HCT116 (cell line): ENCODE measurements at regions not wholly inside any gene's neighbourhood (a gene's known extent, or its start where the extent isn't known, plus 50 kb on each side); places are given as distances from the start of the nearest gene placed in this dataset.
"Not testable (repeated sequence)": the region's sequence is repeated elsewhere in the genome, so short reads cannot be mapped to it uniquely, and the experiment has no call there.

Experiments
- ATAC-seq: fragments of 200-7000 bp; cut with Tn5 transposase; 2 replicates; pipeline ENCODE4 v1.9.1; 2020; ENCODE audit warnings: mild to moderate bottlenecking, moderate library complexity
- BruUV-seq: library from RNA; stranded (reverse); fragments of 400-500 nt; replicated peaks from 2 replicates; lab custom pipeline; 2021; lab: Mats Ljungman, UMichigan
- CTCF ChIA-PET: fragments of 300-600 bp; sonication (Branson Sonifier 250); formaldehyde crosslinking; loops from one replicate; lab custom pipeline; 2021; ENCODE audit warnings: antibody characterized with exemption; lab: Charles Lee
- POLR2A ChIA-PET: fragments of 300-600, 350-600 bp; sonication (Branson Sonifier 250); formaldehyde crosslinking; loops from one replicate; lab custom pipeline; 2021; ENCODE audit warnings: antibody characterized with exemption; lab: Charles Lee
- RAD21 ChIA-PET, 2 experiments: fragments of 300-600 bp; sonication (Branson Sonifier 250); formaldehyde crosslinking; loops; one replicate each; lab custom pipeline; 2023; ENCODE audit warnings: low total read pairs in 2 of 2; ENCODE audit not compliant: uncharacterized antibody in 2 of 2, unreplicated experiment in 2 of 2, low non-redundant PET in 1 of 2; lab: Charles Lee
- DNase-seq: peaks from one replicate; pipeline ENCODE4 v3.0.0-alpha.2; 2010; ENCODE audit warnings: low read depth, low spot score
- H2AFZ ChIP-seq: fragments of 200-600 bp; shearing (Covaris generic), sonication (generic); 2 replicates; pipeline ENCODE4 v1.6.1; 2017; ENCODE audit warnings: low read depth, mixed run types, mixed read lengths, antibody characterized with exemption, low read length; ENCODE audit not compliant: poor library complexity, severe bottlenecking
- H3K27ac ChIP-seq: 2 replicates; pipeline ENCODE4 v1.5.1; 2012; ENCODE audit warnings: low read depth, low read length
- H3K27me3 ChIP-seq: fragments of 200-600 bp; sonication (generic); 2 replicates; pipeline ENCODE4 v1.6.1; 2016; ENCODE audit warnings: mixed run types, low read length, mixed read lengths; ENCODE audit not compliant: insufficient read depth
- H3K36me3 ChIP-seq, 2 experiments: fragments of 200-500 bp in 1 of 2; fragments of 200-600 bp in 1 of 2; sonication (Bioruptor generic) in 1 of 2; sonication (generic) in 1 of 2; 2 replicates each; pipeline versions ENCODE4 v1.5.1 to v1.6.1; 2014 to 2016; ENCODE audit warnings: low read length in 2 of 2, inconsistent platforms in 1 of 2, mixed read lengths in 1 of 2, mixed run types in 1 of 2; ENCODE audit not compliant: insufficient read depth in 2 of 2, control insufficient read depth in 1 of 2
- H3K4me1 ChIP-seq, 2 experiments: fragments of 200-600 bp in 1 of 2; sonication (generic) in 1 of 2; 2 replicates each; pipeline versions ENCODE4 v1.5.1 to v1.6.1; 2012 to 2017; ENCODE audit warnings: low read length in 2 of 2, inconsistent platforms in 1 of 2, mild to moderate bottlenecking in 1 of 2, mixed read lengths in 1 of 2, mixed run types in 1 of 2, moderate library complexity in 1 of 2; ENCODE audit not compliant: insufficient read depth in 2 of 2, control insufficient read depth in 1 of 2
- H3K4me2 ChIP-seq: fragments of 200-600 bp; sonication (generic); 2 replicates; pipeline ENCODE4 v1.6.1; 2017; ENCODE audit warnings: mixed run types, low read length, mixed read lengths
- H3K4me3 ChIP-seq, 2 experiments: fragments of 200-600 bp in 1 of 2; sonication (generic) in 1 of 2; replicated peaks in 1 of 2; 2 replicates each; pipeline ENCODE4 v1.5.1; 2011 to 2016; ENCODE audit warnings: low read length in 2 of 2, control low read depth in 1 of 2, low read depth in 1 of 2, mild to moderate bottlenecking in 1 of 2, mixed read lengths in 1 of 2, mixed run types in 1 of 2
- H3K79me2 ChIP-seq: fragments of 200-600 bp; sonication (generic); 2 replicates; pipeline ENCODE4 v1.6.1; 2017; ENCODE audit warnings: mild to moderate bottlenecking, mixed run types, low read length, moderate library complexity, mixed read lengths; ENCODE audit not compliant: insufficient read depth
- H3K9ac ChIP-seq: fragments of 200-600 bp; sonication (generic); 2 replicates; pipeline ENCODE4 v1.6.1; 2016; ENCODE audit warnings: low read length, mixed read lengths
- H3K9me2 ChIP-seq: fragments of 200-600 bp; sonication (generic), shearing (Covaris generic); 2 replicates; pipeline ENCODE4 v1.6.1; 2017; ENCODE audit warnings: mixed run types, mild to moderate bottlenecking, moderate library complexity; ENCODE audit not compliant: insufficient read depth
- H3K9me3 ChIP-seq, 2 experiments: fragments of 200-500 bp in 1 of 2; fragments of 200-600 bp in 1 of 2; sonication (Bioruptor generic) in 1 of 2; sonication (generic) in 1 of 2; 2 replicates each; pipeline ENCODE4 v1.6.1; 2014 to 2017; ENCODE audit warnings: low read length in 2 of 2, mixed read lengths in 2 of 2, inconsistent platforms in 1 of 2, low read depth in 1 of 2, mild to moderate bottlenecking in 1 of 2, mixed run types in 1 of 2, moderate library complexity in 1 of 2; ENCODE audit not compliant: control insufficient read depth in 1 of 2, insufficient read depth in 1 of 2
- H4K20me1 ChIP-seq: fragments of 200-600 bp; sonication (generic), shearing (Covaris generic); 2 replicates; pipeline ENCODE4 v1.6.1; 2017; ENCODE audit warnings: mixed run types, mild to moderate bottlenecking, moderate library complexity; ENCODE audit not compliant: insufficient read depth
- ATF3 ChIP-seq: IDR thresholded peaks from 2 replicates; pipeline ENCODE4 v1.6.1; 2012
- CTCF ChIP-seq, 3 experiments: fragments of 200-600 bp in 1 of 3; sonication (generic) in 1 of 3; IDR thresholded peaks in 2 of 3; conservative IDR thresholded peaks in 1 of 3; 2 replicates each; pipeline ENCODE4 v1.5.1; 2012 to 2017; ENCODE audit warnings: low read depth in 2 of 3, low read length in 2 of 3, antibody characterized with exemption in 1 of 3, borderline replicate concordance in 1 of 3, control low read depth in 1 of 3, mild to moderate bottlenecking in 1 of 3, mixed read lengths in 1 of 3, mixed run types in 1 of 3, moderate library complexity in 1 of 3; ENCODE audit not compliant: insufficient read depth in 1 of 3
- ELF1 ChIP-seq: IDR thresholded peaks from 2 replicates; pipeline ENCODE4 v1.6.1; 2012; ENCODE audit warnings: low read depth, borderline replicate concordance
- EZH2 ChIP-seq: fragments of 200-600 bp; sonication (generic); IDR thresholded peaks from 2 replicates; pipeline ENCODE4 v1.6.1; 2017; ENCODE audit warnings: antibody characterized with exemption, mixed run types
- EZH2phosphoT487 ChIP-seq: fragments of 200-600 bp; IDR thresholded peaks from 2 replicates; pipeline ENCODE4 v1.6.1; 2018; ENCODE audit warnings: antibody characterized with exemption, borderline replicate concordance
- RAD21 ChIP-seq: IDR thresholded peaks from 2 replicates; pipeline ENCODE4 v1.6.1; 2012; ENCODE audit warnings: low read depth, mild to moderate bottlenecking
- SP1 ChIP-seq: IDR thresholded peaks from 2 replicates; pipeline ENCODE4 v1.6.1; 2012; ENCODE audit warnings: low read depth
- SRF ChIP-seq: IDR thresholded peaks from 2 replicates; pipeline ENCODE4 v1.6.1; 2012; ENCODE audit warnings: low read depth
- TCF7L2 ChIP-seq: IDR thresholded peaks from 2 replicates; pipeline ENCODE4 v1.7.0; 2011; ENCODE audit warnings: borderline replicate concordance, inconsistent platforms; ENCODE audit not compliant: insufficient read depth, insufficient read length; ENCODE audit errors: extremely low read depth
- YY1 ChIP-seq: IDR thresholded peaks from 2 replicates; pipeline ENCODE4 v1.6.1; 2011; ENCODE audit warnings: low read length, low read depth, moderate library complexity, mild to moderate bottlenecking; ENCODE audit not compliant: insufficient replicate concordance; ENCODE audit errors: extremely low read depth
- ZFX ChIP-seq: fragments of 450-650 bp; IDR thresholded peaks from 2 replicates; pipeline ENCODE4 v1.6.1; 2017
- intact Hi-C: fragments of 100-400 bp; cut with micrococcal nuclease; formaldehyde crosslinking; loops from 2 replicates; pipeline ENCODE4 v1.10.0; 2022

GRCh38 chr1:174093789-174094188 lies 65.5 kb upstream of the RABGAP1L start:
- RAD21 ChIA-PET, H2AFZ ChIP-seq, H3K9me3 ChIP-seq, H3K27me3 ChIP-seq, H3K9me2 ChIP-seq, DNase-seq, H3K36me3 ChIP-seq, H3K4me1 ChIP-seq, POLR2A ChIA-PET, H3K27ac ChIP-seq, BruUV-seq, H3K4me2 ChIP-seq, H3K4me3 ChIP-seq, H4K20me1 ChIP-seq, H3K9ac ChIP-seq, H3K79me2 ChIP-seq: not testable (repeated sequence)
- TF ChIP-seq RAD21 (peak; percentile 63), CTCF (IDR thresholded peaks at IDR 0.05 in 2 of 3, conservative IDR thresholded peaks at IDR 0.05 in 1 of 3; ENCODE audit: borderline replicate concordance in 1 of 3, insufficient read depth in 1 of 3, low read depth in 2 of 3, low read length in 2 of 3) (peak; percentile 18 to 28 (median 28); a peak in 4 of 6 replicates)
- ATAC-seq = peak; percentile 76
- intact Hi-C loops = loop anchor here (5.0 kb wide), 2 partner anchors 124 to 649 kb away; no protein-coding TSS in a partner anchor
- CTCF ChIA-PET = interaction anchor here (0.7 to 1.2 kb wide), 3 partner anchors 124 to 632 kb away, joined by 3 to 5 read pairs (median 4); no protein-coding TSS in a partner anchor

- Histone ChIP-seq H3K27ac (no peak overlapping the region), H2AFZ (no peak overlapping the region), H3K36me3 (no peaks in the 10 kb centered on the region), H3K4me3 (no peak overlapping the region), H3K27me3 (no peaks in the 10 kb centered on the region), H3K9ac (no peak overlapping the region), H3K79me2 (no peaks in the 10 kb centered on the region), H4K20me1 (no peaks in the 10 kb centered on the region), H3K9me2 (no peaks in the 10 kb centered on the region), H3K4me1 (no peaks in the 10 kb centered on the region), H3K4me2 (no peak overlapping the region), H3K9me3 (no peaks in the 10 kb centered on the region)
- ChIA-PET CTCF (no interaction called here), POLR2A (no interaction called here), RAD21 (no interaction called here)
- TF ChIP-seq SP1 (no peak), TCF7L2 (no peak), ZFX (no peak), SRF (no peak), YY1 (no peak), ELF1 (no peak), ATF3 (no peak), EZH2 (no peak), RAD21 (no peak), EZH2phosphoT487 (no peak)
- ATAC-seq (no peak), DNase-seq (no peak)
- intact Hi-C loops = loop anchor here (5.0 kb wide), 2 partner anchors 127 to 652 kb away; no protein-coding TSS in a partner anchor
- BruUV-seq = no TSS peak
Measured at GRCh38 chr1:174090471-174090870, 68.3 kb upstream of the RC3H1 start.
